T47D (cell line): ENCODE measurements at regions not wholly inside any gene's neighbourhood (a gene's known extent, or its start where the extent isn't known, plus 50 kb on each side); places are given as distances from the start of the nearest gene placed in this dataset.

ENCODE experiments used
- DNase-seq, 2 experiments: peaks; one replicate each; pipeline versions ENCODE4 v3.0.0 to v3.0.0-alpha.2; 2011 to 2012; ENCODE audit warnings: low read depth in 1 of 2, low spot score in 1 of 2
- JUND ChIP-seq: IDR thresholded peaks from 2 replicates; pipeline ENCODE4 v1.6.1; 2012; ENCODE audit warnings: low read depth
- in situ Hi-C: cut with HindIII; loops from 2 replicates; pipeline ENCODE4 v1.10.0; 2016; ENCODE audit warnings: low sequenced_read_pairs, low pct_unique_long_range_greater_than_20kb

DNA sequence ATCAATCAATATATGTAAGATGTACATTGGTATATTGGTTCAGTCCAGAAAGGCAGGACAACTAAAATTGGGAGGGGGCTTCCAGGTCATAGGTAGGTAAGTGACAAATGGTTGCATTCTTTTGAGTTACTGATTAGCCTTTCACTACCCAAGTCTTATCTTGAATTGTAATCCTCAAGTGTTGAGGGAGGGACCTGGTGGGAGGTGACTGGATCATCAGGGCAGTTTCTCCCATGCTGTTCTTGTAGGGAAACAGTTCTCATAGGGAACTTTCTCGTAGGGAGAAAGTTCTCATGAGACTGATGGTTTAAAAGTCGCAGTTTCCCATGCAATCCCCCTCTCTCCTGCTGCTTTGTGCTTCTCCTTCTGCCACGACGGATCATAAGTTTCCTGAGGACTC is 809.2 kb downstream of the KCNT2 start:
- DNase-seq: no peak
- in situ Hi-C loops: no loop called here
- no peak for TF ChIP-seq JUND

DNA sequence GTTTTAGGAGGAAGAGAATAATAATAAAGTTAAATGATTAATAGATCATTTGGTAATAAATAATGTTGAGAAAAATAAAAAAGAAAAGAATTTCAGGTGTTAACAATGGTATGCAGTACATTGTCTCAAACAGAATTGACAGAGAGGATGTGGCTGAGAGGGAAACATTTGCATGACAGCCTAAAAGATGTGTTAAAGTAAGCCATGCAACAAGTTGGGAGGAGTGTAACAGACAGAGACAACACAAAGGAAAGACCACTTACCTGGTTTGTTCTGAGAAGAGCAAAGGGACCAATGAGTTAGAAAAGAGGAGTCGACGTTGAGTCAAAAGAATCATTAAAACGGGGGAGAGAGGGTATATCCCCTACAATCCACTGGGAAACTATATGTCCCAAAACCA is 814.0 kb downstream of the KCNT2 start:
- no peak for TF ChIP-seq JUND
- in situ Hi-C loops: no loop called here
- no peak for DNase-seq

DNA sequence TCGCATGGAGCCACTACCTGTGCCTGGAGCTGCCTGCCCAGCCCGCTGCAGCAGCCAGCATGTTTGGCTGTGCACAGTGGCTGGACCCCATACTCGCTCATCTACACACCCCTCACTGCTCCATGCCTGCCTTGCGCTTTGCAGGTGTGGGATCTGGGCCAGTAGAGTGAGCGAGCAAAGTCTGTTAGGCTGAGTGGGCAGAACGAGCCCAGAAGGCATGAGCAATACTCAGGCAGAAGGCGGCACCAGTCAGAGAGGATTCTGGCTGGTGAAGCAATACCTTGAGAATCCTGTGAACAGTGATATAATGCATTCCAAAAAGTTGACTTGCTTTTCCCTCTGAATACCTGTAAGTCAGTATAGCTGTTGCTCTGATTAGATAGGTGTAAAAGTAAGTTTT is 816.4 kb downstream of the KCNT2 start:
- no peak for TF ChIP-seq JUND
- in situ Hi-C loops: no loop called here
- no peak for DNase-seq

DNA sequence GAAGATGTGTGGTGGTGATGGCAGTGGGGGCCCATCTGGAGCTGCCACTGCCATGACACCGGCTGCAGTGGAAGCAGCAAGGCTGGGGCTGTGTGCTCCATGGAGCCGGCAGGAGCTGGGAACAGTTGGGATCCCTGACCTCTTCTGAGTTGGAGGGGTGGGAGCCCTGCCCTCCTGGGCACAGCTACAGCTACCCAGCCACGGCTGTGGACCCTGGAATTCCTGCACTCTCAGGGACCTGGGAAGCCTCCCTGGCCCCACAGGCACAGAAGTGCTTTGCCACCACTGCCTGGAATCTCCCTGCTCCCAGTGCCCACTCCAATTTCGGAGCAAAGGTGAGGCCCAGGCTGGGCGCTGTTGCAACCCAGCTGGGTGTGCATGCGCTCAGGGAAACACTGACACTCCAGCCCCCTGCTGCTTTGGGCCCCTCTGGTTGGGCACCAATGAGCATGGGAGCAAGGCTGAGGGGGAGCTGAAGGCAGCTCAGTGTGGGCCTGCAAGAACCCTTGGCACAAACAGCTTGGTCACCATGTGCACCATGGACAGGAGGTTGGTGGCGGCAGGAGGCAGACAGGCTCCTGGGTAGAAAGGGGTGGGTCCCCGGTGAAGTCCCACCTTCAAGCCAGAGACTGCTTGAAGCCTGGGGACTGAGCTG is 817.6 kb downstream of the KCNT2 start:
- DNase-seq: no peak
- in situ Hi-C loops: no loop called here
- no peak for TF ChIP-seq JUND

DNA sequence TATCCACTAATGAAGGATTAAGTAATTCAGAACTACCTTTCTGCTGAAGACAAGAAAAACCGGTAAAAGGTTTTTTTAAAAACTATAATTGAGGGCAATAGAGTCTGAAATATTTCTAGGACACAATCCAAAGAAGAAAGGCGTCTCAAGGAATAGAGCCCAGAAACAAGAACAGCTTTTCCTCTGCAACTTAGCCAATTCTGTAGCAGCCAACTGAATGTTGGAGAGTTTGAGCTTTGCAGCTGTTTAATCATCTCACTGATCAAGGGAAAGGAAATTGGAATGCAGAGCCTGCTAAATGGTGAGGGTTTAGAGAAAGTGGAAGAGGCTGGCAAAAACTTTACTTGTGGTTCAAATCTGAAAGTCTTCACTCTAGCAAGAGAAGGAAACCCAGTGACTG is 818.9 kb downstream of the KCNT2 start:
- no peak for TF ChIP-seq JUND
- in situ Hi-C loops: no loop called here
- no peak for DNase-seq

DNA sequence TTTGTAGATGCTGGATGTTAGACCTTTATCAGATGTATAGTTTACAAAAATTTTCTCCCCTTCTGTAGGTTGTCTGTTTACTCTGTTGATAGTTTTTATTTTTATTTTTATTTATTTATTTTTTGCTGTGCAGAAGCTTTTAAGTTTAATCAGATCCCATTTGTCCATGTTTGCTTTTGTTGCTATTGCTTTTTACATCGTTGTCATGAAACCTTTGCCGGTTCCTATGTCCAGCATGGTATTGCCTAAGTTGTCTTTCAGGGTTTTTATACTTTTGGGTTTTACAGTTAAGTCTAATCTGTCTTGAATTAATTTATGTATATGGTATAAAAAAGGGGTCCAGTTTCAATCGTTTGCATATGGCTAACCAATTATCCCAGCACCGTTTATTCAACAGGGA is 819.5 kb downstream of the KCNT2 start:
- no peak for TF ChIP-seq JUND
- DNase-seq: no peak
- in situ Hi-C loops: no loop called here

DNA sequence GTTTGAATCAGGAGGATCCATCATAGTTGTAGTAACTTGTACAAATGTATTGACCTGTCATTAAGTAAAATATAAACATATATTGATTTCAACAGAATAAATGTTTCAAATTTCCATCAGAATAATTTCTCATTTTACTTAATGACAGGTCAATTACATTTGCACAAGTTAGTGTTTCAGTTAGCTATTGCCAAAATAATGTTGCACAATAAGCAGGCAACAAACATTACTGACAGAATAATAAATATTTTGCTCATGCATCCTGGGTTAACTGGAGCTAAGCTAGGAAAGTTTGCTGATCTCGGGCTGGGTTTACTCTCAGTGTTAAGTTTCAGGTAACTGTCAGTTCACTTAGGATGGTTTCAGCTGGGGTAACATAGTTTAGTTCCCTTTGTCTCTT is 822.4 kb downstream of the KCNT2 start:
- DNase-seq: no peak
- TF ChIP-seq JUND: no peak
- in situ Hi-C loops: no loop called here

DNA sequence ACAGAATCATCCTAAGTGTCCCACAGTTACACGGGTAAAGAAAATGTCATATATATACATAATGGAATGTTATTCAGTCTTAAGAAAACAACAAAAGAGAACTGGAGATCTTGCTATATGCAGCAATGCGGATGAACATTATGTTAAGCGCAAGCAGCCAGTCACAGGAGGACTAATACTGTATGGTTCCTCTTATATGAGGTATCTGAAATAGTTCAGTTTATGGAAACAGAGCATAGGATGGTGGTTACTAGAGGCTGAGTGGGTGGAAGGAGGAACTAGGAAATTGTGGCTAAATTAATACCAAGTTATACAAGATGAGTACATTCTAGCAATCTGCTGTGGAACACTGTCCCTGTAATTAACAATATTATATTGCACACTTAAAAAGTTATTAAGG is 834.3 kb downstream of the KCNT2 start:
- no peak for TF ChIP-seq JUND
- DNase-seq: no peak
- in situ Hi-C loops: no loop called here

DNA sequence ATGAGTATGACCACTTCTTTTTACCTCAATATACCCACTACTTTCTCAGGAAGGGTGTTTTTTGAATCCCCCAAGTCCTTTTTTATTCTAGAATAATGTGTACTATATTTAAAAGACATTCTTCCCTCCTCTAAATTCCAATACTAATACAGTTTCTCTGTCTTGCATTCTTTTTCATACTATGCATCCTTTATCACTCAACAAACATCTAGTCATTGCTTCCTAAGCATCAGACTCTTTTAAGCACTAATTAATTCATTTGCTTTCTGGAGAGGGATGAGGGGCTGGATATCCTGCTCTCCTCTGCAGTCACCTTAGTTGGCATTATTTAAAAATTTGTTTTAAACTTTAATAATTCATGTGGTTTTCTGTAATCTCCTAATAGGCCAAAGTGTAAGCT is 838.8 kb downstream of the KCNT2 start:
- in situ Hi-C loops: no loop called here
- no peak for DNase-seq
- TF ChIP-seq JUND: no peak

DNA sequence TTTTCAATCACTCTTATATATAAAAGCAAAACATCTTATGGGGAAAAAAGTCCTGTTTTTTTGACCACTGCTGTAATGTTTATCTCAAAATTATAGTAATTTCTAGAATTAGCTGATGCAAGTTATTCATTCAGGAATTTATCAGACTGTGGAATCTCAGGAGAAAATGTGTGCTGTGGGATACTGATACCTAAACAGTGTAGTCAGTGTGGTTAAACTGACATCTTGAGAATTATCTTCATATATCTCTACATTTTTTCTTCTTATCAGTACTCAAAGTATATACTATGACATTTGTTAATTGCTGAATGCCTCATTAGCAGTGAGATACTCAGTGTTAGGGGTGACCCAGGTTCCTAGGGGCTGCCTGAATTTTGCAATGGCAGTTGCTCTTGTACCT is 839.3 kb downstream of the KCNT2 start:
- in situ Hi-C loops: no loop called here
- DNase-seq: no peak
- TF ChIP-seq JUND: no peak

DNA sequence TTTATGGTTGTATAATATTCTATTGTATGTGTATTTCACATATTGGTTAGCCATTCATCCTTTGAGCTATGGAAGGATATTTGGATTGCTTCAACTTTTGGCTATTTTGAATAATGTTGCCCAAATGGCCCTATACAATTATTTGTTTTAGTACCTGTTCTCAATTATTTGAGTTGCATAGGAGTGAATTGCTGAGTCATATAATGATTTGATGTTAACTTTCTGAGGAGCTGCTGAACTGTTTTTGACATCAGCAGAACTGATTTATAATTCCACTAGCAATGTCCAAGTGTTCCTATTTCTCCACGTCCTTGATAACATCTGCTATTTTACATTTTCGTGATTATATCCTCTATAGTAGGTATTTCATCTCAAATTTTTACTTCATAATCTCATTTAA is 839.9 kb downstream of the KCNT2 start:
- TF ChIP-seq JUND: no peak
- no peak for DNase-seq
- in situ Hi-C loops: no loop called here

DNA sequence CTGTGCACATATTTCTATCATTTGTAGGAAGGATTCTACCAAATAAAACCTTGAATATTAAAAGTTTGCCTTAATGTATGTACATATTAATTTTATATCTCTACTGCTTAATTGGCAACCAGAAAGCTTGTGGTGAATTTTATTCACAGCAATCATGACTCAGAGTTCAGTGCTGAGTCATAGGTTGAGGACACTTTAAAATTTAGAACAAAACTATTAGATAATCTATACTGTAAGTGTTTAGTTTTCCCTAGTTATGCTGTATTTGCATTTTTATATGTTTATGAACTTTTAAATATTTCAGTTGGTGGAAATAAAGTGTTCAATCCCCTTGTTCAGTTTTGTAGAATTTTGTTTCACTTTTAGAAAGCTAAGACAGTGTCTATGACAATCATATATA is 841.5 kb downstream of the KCNT2 start:
- no peak for TF ChIP-seq JUND
- in situ Hi-C loops: no loop called here
- DNase-seq: no peak

DNA sequence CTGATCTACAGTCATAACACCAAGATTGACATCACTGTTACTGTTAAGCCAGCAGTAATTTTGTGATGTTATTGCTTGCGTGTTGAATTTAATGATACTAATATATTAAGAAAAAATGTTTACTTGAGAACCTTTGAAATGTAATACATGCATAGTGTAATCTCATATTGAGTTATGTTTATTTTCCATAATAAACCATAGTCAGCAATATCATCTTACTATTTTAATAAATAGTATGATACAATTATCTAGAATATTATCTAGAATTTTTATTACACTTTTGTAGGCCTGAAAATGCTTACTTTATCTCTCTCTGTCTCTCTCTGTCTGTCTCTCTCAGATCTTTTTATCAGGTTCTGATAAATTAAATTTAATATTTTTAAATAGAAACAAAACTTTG is 843.1 kb downstream of the KCNT2 start:
- no peak for TF ChIP-seq JUND
- in situ Hi-C loops: no loop called here
- no peak for DNase-seq

DNA sequence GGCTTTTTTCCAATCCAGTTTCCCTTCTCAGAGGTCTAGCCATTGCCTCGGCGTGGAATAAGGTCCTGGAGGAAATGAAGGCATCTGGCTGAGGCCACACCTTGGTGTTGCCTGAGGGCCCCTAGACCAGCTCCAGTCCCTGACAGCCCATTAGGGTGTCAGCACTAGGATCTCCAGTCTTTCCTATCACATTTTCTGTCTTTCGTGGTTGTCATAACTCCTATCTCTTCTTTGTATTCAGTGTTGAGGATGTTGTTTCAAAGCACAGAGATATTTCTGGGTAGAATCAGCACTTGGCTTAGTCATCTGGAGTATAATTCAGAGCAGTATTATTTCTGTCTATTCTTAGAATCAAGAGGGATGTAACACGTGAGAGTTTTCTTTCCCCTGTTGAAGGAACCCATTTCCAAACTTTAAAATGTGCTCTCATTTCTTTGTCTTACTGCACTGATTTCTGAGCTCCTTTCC is 844.3 kb downstream of the KCNT2 start:
- TF ChIP-seq JUND: no peak
- DNase-seq: no peak
- in situ Hi-C loops: no loop called here
